Uterus (tissue), 2 donors: ENCODE measurements at regions not wholly inside any gene's neighbourhood (a gene's known extent, or its start where the extent isn't known, plus 50 kb on each side); places are given as distances from the start of the nearest gene placed in this dataset.

Source experiments
- POLR2A ChIP-seq, 2 donors: fragments of 450-650 bp; IDR thresholded peaks; one replicate each; pipeline ENCODE4 v1.6.1; 2016; ENCODE audit warnings: antibody characterized with exemption in 2 of 2, mild to moderate bottlenecking in 1 of 2, moderate library complexity in 1 of 2
- TF ChIP-seq, protein P1 (sequence below), 4 experiments: fragments of 200-600 bp in 2 of 4; fragments of 450-650 bp in 2 of 4; sonication (generic) in 2 of 4; IDR thresholded peaks; one replicate each; pipeline ENCODE4 v1.5.1; 2016 to 2019; ENCODE audit warnings: antibody characterized with exemption in 4 of 4, mild to moderate bottlenecking in 2 of 4, moderate library complexity in 1 of 4

DNA sequence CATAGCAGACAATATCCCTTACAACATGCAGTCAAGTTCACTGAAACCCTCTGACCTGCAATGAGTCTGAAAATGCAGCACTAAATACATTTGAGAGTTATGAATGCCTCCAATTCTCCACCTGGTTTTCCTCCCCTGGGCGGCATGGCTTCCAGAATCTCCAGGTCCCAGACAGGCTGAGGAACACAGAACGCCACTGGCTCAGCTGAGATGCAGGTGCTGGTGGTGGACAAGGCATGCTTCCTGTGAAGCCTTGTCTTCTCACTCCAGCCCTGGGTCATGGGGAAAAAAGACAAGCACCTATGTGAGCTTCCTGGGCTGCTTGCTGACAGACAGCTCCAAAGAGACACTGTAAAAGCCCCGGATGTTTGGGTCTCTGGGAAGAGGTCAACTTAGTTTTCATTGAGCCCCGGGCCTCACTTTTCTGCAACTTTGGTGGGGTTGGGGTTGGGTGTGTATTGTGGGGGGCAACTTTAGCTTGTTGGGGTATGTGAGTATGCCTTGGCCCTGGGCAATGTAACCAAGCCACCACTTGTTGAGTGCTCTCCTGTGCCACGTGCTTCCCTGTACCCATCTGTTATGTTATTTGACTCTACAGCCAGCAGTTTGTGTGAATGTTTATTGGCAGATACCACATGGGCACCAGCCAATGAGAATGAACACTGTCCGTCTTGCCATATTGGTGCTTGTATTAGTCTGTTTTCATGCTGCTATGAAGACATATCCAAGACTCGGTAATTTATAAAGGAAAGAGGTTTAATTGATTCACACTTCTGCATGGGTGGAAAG, 127.8 kb downstream of the EMX2 start:
- TF ChIP-seq, protein P1, sequence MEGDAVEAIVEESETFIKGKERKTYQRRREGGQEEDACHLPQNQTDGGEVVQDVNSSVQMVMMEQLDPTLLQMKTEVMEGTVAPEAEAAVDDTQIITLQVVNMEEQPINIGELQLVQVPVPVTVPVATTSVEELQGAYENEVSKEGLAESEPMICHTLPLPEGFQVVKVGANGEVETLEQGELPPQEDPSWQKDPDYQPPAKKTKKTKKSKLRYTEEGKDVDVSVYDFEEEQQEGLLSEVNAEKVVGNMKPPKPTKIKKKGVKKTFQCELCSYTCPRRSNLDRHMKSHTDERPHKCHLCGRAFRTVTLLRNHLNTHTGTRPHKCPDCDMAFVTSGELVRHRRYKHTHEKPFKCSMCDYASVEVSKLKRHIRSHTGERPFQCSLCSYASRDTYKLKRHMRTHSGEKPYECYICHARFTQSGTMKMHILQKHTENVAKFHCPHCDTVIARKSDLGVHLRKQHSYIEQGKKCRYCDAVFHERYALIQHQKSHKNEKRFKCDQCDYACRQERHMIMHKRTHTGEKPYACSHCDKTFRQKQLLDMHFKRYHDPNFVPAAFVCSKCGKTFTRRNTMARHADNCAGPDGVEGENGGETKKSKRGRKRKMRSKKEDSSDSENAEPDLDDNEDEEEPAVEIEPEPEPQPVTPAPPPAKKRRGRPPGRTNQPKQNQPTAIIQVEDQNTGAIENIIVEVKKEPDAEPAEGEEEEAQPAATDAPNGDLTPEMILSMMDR (IDR thresholded peaks at IDR 0.05) = no peak
- TF ChIP-seq POLR2A (IDR thresholded peaks at IDR 0.05) = no peak
